GM12864 (cell line): ENCODE measurements at regions not wholly inside any gene's neighbourhood (a gene's known extent, or its start where the extent isn't known, plus 50 kb on each side); places are given as distances from the start of the nearest gene placed in this dataset.

Experiments
- DNase-seq: peaks from one replicate; pipeline ENCODE4 v3.0.0-alpha.2; 2011; ENCODE audit warnings: low read depth
- H3K4me3 ChIP-seq: 2 replicates; pipeline ENCODE4 v1.5.1; 2011; ENCODE audit warnings: mild to moderate bottlenecking, low read depth, low read length, control low read depth
- TF ChIP-seq, protein P1 (sequence below): IDR thresholded peaks from 2 replicates; pipeline ENCODE4 v1.5.1; 2011; ENCODE audit warnings: low read depth, mild to moderate bottlenecking, moderate library complexity, low read length, control low read depth, inconsistent platforms; ENCODE audit errors: missing control alignments

DNA sequence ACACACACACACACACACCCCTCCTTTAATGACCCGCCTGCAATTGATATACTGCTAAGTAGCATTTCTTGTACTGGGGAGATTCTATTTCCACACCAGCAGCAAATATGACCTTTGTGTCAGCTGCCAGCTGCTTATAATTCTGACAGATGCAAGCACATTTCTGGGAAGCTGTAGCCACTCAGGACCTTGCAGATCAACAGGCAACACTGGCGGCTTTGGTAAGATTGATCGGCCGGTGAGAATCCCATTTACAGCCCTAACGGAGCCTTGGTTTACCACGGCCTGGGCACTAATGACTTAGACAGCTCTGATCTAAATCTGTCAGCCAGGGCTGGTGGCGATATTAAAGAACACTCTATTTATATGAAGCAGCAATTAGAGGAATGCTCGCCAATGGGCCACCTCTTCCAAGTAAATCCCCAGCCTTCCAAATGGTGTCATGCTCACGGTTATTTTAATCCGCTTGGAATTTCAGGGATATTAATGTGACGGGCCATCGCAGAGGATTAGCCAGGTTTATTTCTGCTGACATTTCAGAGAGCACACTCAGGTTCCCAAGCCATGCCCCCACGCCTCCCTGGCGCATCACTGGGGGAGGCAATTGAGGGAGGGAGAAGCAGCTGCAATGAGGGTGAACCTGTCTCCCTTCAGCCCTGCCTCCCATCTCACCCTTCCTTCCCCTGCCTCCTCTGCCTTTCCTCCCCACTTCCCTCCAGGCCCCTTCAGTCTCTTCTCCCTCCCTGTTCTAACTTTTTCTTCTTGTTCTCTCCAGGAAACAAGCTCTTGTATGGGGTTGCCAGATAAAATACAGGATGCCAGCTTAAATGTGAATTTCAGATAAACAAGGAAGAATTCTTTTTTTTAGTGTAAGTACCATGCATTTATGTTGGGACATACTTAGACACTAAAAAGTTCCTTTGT, 287.0 kb downstream of the TLE3 start:
- no peak overlapping the region for H3K4me3 ChIP-seq
- TF ChIP-seq, protein P1, sequence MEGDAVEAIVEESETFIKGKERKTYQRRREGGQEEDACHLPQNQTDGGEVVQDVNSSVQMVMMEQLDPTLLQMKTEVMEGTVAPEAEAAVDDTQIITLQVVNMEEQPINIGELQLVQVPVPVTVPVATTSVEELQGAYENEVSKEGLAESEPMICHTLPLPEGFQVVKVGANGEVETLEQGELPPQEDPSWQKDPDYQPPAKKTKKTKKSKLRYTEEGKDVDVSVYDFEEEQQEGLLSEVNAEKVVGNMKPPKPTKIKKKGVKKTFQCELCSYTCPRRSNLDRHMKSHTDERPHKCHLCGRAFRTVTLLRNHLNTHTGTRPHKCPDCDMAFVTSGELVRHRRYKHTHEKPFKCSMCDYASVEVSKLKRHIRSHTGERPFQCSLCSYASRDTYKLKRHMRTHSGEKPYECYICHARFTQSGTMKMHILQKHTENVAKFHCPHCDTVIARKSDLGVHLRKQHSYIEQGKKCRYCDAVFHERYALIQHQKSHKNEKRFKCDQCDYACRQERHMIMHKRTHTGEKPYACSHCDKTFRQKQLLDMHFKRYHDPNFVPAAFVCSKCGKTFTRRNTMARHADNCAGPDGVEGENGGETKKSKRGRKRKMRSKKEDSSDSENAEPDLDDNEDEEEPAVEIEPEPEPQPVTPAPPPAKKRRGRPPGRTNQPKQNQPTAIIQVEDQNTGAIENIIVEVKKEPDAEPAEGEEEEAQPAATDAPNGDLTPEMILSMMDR: no peak
- no peak for DNase-seq

DNA sequence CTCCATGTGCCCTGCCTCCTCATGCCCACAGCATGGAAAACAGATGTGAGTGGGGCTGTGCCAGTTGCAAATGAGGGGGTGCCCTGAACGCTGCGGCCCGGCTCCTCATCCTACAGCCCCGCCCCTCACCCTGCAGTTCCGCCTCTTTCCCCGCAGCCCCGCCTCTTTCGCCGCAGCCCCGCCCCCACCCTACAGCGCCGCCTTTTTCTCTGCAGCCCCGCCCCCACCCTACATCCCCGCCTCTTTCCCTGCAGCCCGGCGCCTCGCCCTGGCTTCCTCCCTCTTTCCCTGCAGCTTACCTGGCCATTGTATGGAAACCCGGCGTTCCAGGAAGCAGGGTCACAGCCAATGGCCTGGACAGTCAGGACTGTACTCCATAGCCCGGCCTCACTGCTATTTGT, 284.9 kb downstream of the TLE3 start:
- no peak overlapping the region for H3K4me3 ChIP-seq
- TF ChIP-seq, protein P1: no peak
- no peak for DNase-seq

DNA sequence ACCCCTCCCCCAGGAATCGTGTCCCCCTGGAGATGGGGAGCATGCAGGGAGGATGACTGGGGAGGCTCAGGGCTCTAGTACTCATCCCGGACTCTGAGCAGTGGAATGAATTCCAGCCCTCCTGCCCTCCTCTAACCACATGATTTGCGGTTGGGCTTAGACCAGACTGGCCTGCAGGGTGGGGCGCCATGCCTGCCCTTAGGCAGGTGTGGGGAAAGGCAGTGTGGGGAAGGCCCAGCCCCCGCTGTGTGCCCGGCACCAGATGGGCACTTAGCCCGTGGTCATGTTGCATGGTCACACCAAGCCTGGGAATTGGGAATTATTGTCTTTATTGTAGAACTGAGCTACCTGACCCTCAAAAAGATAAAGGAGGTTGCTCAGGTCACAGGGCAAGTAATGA, 283.8 kb downstream of the TLE3 start:
- DNase-seq: no peak
- H3K4me3 ChIP-seq: no peak overlapping the region
- TF ChIP-seq, protein P1: no peak

DNA sequence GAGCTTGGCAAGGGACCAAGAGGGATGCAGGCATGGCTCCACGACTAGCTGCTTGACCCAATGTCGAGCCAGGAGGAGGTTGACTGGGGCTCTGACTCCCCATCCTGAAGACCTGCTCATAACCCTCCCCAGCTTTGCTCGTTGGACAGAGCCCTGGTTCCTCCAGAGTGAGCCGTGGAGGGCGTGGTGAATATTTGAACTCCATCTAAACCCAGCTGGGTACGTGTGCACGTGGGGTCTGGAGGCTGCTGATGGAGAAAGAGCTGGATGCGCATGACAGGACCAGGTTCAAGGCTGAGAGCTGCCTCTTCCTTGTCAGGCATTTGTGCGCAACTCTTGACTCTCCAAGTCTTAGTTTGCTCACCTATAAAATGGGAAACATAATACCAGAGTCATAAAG, 282.8 kb downstream of the TLE3 start:
- TF ChIP-seq, protein P1: no peak
- H3K4me3 ChIP-seq: no peak overlapping the region
- no peak for DNase-seq

DNA sequence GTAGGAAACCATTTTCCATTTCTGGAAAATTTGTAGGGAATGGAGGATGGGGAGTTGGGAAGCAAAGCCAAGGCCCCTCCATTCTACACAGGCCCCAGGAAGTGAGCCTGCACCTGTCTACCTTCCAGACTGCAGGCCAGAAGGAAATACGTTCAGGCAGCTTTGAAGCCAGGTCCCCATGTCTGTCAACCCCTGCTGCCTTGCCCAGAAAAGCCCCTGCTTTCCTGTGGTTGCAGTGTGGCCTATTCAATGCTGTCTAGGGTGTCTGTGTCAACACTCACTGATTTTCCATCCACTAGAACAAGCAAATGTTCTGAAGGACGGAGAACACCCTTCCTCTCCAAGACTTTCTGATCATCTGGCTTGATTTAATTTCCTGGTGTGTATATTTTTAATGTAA, 281.9 kb downstream of the TLE3 start:
- TF ChIP-seq, protein P1: no peak
- DNase-seq: no peak
- H3K4me3 ChIP-seq: no peak overlapping the region

DNA sequence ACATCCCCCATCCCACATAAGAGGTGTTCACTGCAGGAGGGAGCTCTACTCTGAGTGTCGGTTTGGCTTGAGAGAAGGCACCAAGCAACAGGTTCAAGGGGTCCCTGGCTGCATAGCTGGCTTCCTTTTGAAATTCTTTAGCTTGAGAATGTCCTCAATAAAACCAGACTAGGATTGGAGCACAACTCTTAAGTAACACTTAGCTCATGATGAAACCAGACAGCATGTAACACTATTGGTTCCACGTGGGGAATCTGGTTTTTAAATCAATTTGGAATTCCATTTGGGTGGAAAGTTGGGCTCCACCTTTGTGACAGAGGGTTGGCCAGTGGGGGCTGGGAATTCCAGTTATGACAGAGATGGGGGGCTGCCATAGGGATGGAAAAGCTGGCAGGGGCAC, 281.2 kb downstream of the TLE3 start:
- H3K4me3 ChIP-seq: no peak overlapping the region
- TF ChIP-seq, protein P1: no peak
- no peak for DNase-seq

DNA sequence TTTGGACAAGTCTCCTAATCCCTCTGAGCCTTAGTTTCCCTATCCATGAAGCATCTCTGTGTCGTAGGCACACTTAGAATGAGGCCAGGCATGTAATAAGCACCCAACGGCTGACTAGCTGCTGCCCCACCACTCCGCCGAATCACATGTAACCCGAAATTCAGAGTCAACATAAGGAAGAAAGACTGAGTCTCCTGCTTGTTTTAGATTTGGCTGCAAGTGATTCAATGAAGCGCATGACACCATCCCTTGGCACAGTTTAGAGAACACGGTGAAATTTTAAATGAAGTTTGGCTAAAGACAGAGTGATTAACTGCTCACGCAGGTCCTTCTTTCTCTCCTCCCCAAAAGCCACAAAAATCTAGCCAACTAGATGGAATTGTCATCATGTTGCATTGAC, 279.2 kb downstream of the TLE3 start:
- DNase-seq: no peak
- TF ChIP-seq, protein P1: no peak
- no peak overlapping the region for H3K4me3 ChIP-seq
